GM19240 (cell line): ENCODE measurements at regions not wholly inside any gene's neighbourhood (a gene's known extent, or its start where the extent isn't known, plus 50 kb on each side); places are given as distances from the start of the nearest gene placed in this dataset.

Source experiments
- DNase-seq: peaks from one replicate; pipeline ENCODE4 v3.0.0; 2011; ENCODE audit warnings: low spot score; ENCODE audit not compliant: insufficient read length

- no peak for DNase-seq
Measured at GRCh38 chr4:30837131-30837539, 117.0 kb downstream of the PCDH7 start.

- DNase-seq = no peak
Measured at GRCh38 chr4:30837861-30838260, 117.7 kb downstream of the PCDH7 start.

- no peak for DNase-seq
Measured at GRCh38 chr4:30838331-30838730, 118.2 kb downstream of the PCDH7 start.

GRCh38 chr4:30839583-30840520, 119.7 kb downstream of the PCDH7 start:
- no peak for DNase-seq

- no peak for DNase-seq
Measured at GRCh38 chr4:30840571-30840970, 120.4 kb downstream of the PCDH7 start.

GRCh38 chr4:30842142-30842541, 122.0 kb downstream of the PCDH7 start:
- no peak for DNase-seq

- no peak for DNase-seq
Measured at GRCh38 chr4:30842689-30843088, 122.5 kb downstream of the PCDH7 start.

- no peak for DNase-seq
Measured at GRCh38 chr4:30844861-30845582, 124.9 kb downstream of the PCDH7 start.

- no peak for DNase-seq
Measured at GRCh38 chr4:30847167-30847566, 127.0 kb downstream of the PCDH7 start.

GRCh38 chr4:30847958-30848357, 127.8 kb downstream of the PCDH7 start:
- no peak for DNase-seq

- no peak for DNase-seq
Measured at GRCh38 chr4:30854531-30854930, 134.4 kb downstream of the PCDH7 start.

GRCh38 chr4:30855232-30855631, 135.1 kb downstream of the PCDH7 start:
- no peak for DNase-seq

- no peak for DNase-seq
Measured at GRCh38 chr4:30856795-30857564, 136.8 kb downstream of the PCDH7 start.

- no peak for DNase-seq
Measured at GRCh38 chr4:30860978-30861377, 140.8 kb downstream of the PCDH7 start.

- no peak for DNase-seq
Measured at GRCh38 chr4:30862196-30862595, 142.0 kb downstream of the PCDH7 start.

- no peak for DNase-seq
Measured at GRCh38 chr4:30863021-30863420, 142.9 kb downstream of the PCDH7 start.

- no peak for DNase-seq
Measured at GRCh38 chr4:30865691-30866090, 145.5 kb downstream of the PCDH7 start.

GRCh38 chr4:30866346-30866745, 146.2 kb downstream of the PCDH7 start:
- DNase-seq = no peak

GRCh38 chr4:30866907-30867306, 146.7 kb downstream of the PCDH7 start:
- DNase-seq = no peak

GRCh38 chr4:30867427-30867826, 147.3 kb downstream of the PCDH7 start:
- DNase-seq = no peak

- no peak for DNase-seq
Measured at GRCh38 chr4:30868111-30868895, 148.1 kb downstream of the PCDH7 start.
